GM06990 (cell line): ENCODE measurements at regions not wholly inside any gene's neighbourhood (a gene's known extent, or its start where the extent isn't known, plus 50 kb on each side); places are given as distances from the start of the nearest gene placed in this dataset.

Experiments used
- DNase-seq: peaks from one replicate; pipeline ENCODE4 v3.0.0-alpha.2; 2011; ENCODE audit not compliant: insufficient read length; ENCODE audit errors: extremely low read depth
- H3K27me3 ChIP-seq: replicated peaks from 2 replicates; pipeline ENCODE4 v1.6.0; 2011; ENCODE audit warnings: low read length; ENCODE audit not compliant: control insufficient read depth, insufficient read depth
- H3K36me3 ChIP-seq: 2 replicates; pipeline ENCODE4 v1.5.1; 2011; ENCODE audit warnings: low read length; ENCODE audit not compliant: control insufficient read depth, insufficient read depth
- H3K4me3 ChIP-seq: replicated peaks from 2 replicates; pipeline ENCODE4 v1.5.1; 2011; ENCODE audit warnings: low read depth, mild to moderate bottlenecking, control low read depth, low read length
- TF ChIP-seq, protein P1 (sequence below): IDR thresholded peaks from 2 replicates; pipeline ENCODE4 v1.5.1; 2011; ENCODE audit warnings: low read length, control low read depth, mild to moderate bottlenecking, inconsistent platforms; ENCODE audit not compliant: insufficient read depth, poor library complexity, severe bottlenecking

DNA sequence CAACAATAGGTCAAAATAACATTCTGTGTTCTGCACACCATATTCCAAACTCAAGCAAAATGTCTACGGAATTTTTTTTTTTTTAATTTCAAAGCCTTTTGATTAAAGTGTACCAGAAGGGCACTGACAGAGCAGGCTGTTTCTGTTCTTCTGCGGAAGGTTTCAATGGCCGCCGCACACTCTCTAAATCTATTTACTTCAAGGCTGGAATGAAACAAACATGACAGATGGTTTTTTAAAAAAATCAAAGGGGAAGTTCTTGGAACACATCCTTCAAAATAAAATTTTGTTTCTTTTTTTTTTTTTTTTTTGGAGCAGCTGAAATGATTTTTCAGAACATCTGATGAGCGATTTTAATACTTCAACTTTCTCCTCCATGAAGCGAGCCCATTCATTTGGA lies 259.1 kb downstream of the TXNL1 start:
- Histone ChIP-seq H3K36me3 (no peaks in the 10 kb centered on the region), H3K4me3 (no peak overlapping the region), H3K27me3 (no peaks in the 10 kb centered on the region)
- no peak for DNase-seq
- TF ChIP-seq, protein P1, sequence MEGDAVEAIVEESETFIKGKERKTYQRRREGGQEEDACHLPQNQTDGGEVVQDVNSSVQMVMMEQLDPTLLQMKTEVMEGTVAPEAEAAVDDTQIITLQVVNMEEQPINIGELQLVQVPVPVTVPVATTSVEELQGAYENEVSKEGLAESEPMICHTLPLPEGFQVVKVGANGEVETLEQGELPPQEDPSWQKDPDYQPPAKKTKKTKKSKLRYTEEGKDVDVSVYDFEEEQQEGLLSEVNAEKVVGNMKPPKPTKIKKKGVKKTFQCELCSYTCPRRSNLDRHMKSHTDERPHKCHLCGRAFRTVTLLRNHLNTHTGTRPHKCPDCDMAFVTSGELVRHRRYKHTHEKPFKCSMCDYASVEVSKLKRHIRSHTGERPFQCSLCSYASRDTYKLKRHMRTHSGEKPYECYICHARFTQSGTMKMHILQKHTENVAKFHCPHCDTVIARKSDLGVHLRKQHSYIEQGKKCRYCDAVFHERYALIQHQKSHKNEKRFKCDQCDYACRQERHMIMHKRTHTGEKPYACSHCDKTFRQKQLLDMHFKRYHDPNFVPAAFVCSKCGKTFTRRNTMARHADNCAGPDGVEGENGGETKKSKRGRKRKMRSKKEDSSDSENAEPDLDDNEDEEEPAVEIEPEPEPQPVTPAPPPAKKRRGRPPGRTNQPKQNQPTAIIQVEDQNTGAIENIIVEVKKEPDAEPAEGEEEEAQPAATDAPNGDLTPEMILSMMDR: no peak

DNA sequence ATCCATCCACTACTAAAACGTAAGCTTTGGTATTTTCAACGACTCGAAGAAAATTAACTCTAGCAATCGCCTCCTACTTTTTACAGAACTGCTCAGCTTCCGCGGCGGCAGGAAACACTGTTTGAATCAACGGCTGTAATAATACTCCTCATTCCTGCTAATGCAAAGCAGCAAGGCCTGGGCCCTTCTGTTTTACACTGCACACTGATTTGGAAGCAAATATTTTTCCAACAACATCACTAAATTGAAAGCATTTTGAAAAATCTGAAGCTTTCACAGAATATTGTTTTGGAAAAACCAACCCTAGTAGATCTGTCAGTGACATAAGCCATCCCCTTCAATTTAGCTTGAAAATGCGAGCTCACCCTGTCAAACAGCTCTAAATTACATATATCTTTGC lies 261.2 kb downstream of the TXNL1 start:
- Histone ChIP-seq H3K27me3 (no peaks in the 10 kb centered on the region), H3K36me3 (no peaks in the 10 kb centered on the region), H3K4me3 (no peak overlapping the region)
- TF ChIP-seq, protein P1: no peak
- no peak for DNase-seq

DNA sequence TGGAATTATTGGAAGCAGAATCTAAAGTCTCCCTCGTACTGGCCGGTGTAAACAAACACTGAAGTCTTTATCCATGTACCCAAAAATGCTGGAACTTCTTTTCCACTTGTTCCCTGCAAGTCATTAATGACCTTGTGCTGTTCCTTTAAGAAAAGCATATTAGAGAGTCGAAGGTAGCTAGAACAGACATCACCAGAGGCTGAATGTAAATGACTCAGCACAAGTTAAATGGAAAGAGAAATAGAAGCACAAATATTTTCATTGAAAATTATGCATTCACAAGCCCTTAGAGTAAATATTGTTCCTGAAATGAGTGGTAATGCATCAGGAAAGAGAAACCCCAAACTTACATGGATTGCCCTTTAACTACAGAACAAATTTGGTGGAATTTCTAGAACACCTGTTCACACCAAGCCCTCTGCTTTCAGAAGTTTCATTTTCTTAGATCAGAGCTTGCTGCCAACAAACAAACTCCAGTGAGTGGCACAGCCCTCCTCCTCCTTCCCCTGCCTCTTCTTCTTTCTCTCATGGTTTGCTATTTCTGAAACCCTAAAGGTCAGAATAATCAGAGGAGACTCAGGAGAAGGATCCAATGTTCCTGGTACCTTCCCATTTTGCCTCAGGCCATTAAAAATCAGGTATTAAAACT lies 264.3 kb downstream of the TXNL1 start:
- DNase-seq: no peak
- Histone ChIP-seq H3K27me3 (no peaks in the 10 kb centered on the region), H3K36me3 (no peaks in the 10 kb centered on the region), H3K4me3 (no peak overlapping the region)
- TF ChIP-seq, protein P1: no peak

DNA sequence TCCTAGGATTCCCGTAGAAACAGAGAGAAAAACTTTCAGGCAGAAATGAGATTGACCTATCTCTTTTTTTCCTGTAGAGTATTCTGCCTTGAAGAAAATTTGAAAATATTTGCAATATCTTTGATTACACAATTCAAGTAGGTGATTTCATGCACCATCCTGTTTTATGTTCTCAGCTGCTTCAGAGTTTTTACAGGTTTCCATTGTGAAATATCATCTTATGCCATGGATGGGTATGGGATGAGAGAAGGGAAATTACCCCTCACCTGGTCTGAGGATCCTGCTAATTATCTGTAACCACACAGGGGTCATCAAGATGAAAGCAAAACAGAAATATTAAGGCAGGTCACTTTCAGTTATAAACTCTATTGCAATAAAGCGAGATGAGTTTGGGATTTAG lies 264.8 kb downstream of the TXNL1 start:
- DNase-seq: no peak
- TF ChIP-seq, protein P1: no peak
- no peak overlapping the region for H3K4me3 ChIP-seq
- H3K27me3 ChIP-seq: no peaks in the 10 kb centered on the region
- no peaks in the 10 kb centered on the region for H3K36me3 ChIP-seq

DNA sequence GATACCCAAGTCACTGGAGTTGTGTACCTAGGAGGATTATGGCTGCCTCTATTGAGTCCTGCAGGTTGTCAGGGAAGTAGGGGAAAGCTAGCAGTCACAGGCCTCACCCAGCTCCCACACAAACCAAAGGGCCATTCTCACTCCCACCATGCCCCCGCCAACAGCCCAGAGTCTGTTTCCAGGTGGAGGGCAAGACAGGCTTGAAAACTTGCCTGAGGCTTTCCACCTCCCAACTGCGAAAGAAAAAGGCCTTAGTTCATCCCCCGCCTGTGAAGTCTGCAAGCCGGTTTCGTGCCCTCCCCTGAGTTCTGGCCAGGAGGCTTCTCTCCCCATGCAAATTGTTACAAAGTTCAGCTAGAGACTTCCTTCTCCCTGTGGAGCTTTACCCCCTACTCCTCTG lies 270.3 kb downstream of the TXNL1 start:
- Histone ChIP-seq H3K4me3 (no peak overlapping the region), H3K27me3 (no peaks in the 10 kb centered on the region), H3K36me3 (no peaks in the 10 kb centered on the region)
- TF ChIP-seq, protein P1: no peak
- no peak for DNase-seq
